ENCODE measurements at regions not wholly inside any gene's neighbourhood (a gene's known extent, or its start where the extent isn't known, plus 50 kb on each side); places are given as distances from the start of the nearest gene placed in this dataset.

GRCh38 chr12:47020211-47020821 lies 59.1 kb upstream of the PCED1B start:
- in situ Hi-C loops (cut with MboI; ENCODE audit: low pct_unique_long_range_greater_than_20kb, low sequenced_read_pairs, unreplicated experiment), result loop anchor here (25.0 kb wide), 1 partner anchor 883 kb away; no protein-coding TSS in a partner anchor
- no peak for TF ChIP-seq CTCF (IDR thresholded peaks at IDR 0.05; ENCODE audit: extremely low read depth, insufficient read depth, missing control alignments)
- no peak for DNase-seq (ENCODE audit: low spot score)

- in situ Hi-C loops (cut with MboI; ENCODE audit: low pct_unique_long_range_greater_than_20kb, low sequenced_read_pairs, unreplicated experiment), result loop anchor here (25.0 kb wide), 1 partner anchor 884 kb away; no protein-coding TSS in a partner anchor
- TF ChIP-seq CTCF (IDR thresholded peaks at IDR 0.05; ENCODE audit: extremely low read depth, insufficient read depth, missing control alignments), result peak; percentile 74
- peak; percentile 23 for DNase-seq (ENCODE audit: low spot score)
Measured at GRCh38 chr12:47021298-47021697, 58.1 kb upstream of the PCED1B start.

GRCh38 chr12:47022296-47022695 lies 57.1 kb upstream of the PCED1B start:
- no peak for TF ChIP-seq CTCF (IDR thresholded peaks at IDR 0.05; ENCODE audit: extremely low read depth, insufficient read depth, missing control alignments)
- DNase-seq (ENCODE audit: low spot score), result no peak
- in situ Hi-C loops (cut with MboI; ENCODE audit: low pct_unique_long_range_greater_than_20kb, low sequenced_read_pairs, unreplicated experiment), result loop anchor here (25.0 kb wide), 1 partner anchor 885 kb away; no protein-coding TSS in a partner anchor

- no peak for DNase-seq (ENCODE audit: low spot score)
- in situ Hi-C loops (cut with MboI; ENCODE audit: low pct_unique_long_range_greater_than_20kb, low sequenced_read_pairs, unreplicated experiment), result loop anchor here (25.0 kb wide), 1 partner anchor 886 kb away; no protein-coding TSS in a partner anchor
- TF ChIP-seq CTCF (IDR thresholded peaks at IDR 0.05; ENCODE audit: extremely low read depth, insufficient read depth, missing control alignments), result no peak
Measured at GRCh38 chr12:47023311-47023710, 56.1 kb upstream of the PCED1B start.

GRCh38 chr12:47023953-47024352 lies 55.5 kb upstream of the PCED1B start:
- no peak for TF ChIP-seq CTCF (IDR thresholded peaks at IDR 0.05; ENCODE audit: extremely low read depth, insufficient read depth, missing control alignments)
- in situ Hi-C loops (cut with MboI; ENCODE audit: low pct_unique_long_range_greater_than_20kb, low sequenced_read_pairs, unreplicated experiment), result loop anchor here (25.0 kb wide), 1 partner anchor 887 kb away; no protein-coding TSS in a partner anchor
- no peak for DNase-seq (ENCODE audit: low spot score)

GRCh38 chr12:47024463-47024862 lies 55.0 kb upstream of the PCED1B start:
- no peak for TF ChIP-seq CTCF (IDR thresholded peaks at IDR 0.05; ENCODE audit: extremely low read depth, insufficient read depth, missing control alignments)
- no peak for DNase-seq (ENCODE audit: low spot score)
- in situ Hi-C loops (cut with MboI; ENCODE audit: low pct_unique_long_range_greater_than_20kb, low sequenced_read_pairs, unreplicated experiment), result loop anchor here (25.0 kb wide), 1 partner anchor 887 kb away; no protein-coding TSS in a partner anchor
